ENCODE measurements at regions not wholly inside any gene's neighbourhood (a gene's known extent, or its start where the extent isn't known, plus 50 kb on each side); places are given as distances from the start of the nearest gene placed in this dataset.

- no peaks in the 10 kb centered on the region; a peak in 1 of 5 replicates for H3K4me1 ChIP-seq (replicated peaks in 1 of 2; ENCODE audit: control insufficient read depth in 2 of 2, insufficient read depth in 2 of 2, low read length in 2 of 2)
- no TSS peak for BruUV-seq (replicated peaks)
- H3K9me3 ChIP-seq (replicated peaks; ENCODE audit: control insufficient read depth, insufficient read depth, low read depth, low read length) = peaks cover 3% of the 10 kb centered on the region; the same call in 1 of the 2 replicates
- no peaks in the 10 kb centered on the region for H3K36me3 ChIP-seq (ENCODE audit: control insufficient read depth, insufficient read depth, low read length)
- CTCF ChIA-PET (ENCODE audit: low intra/inter-chr PET ratio) = no interaction called here
- H4K20me1 ChIP-seq (replicated peaks; ENCODE audit: control insufficient read depth, insufficient read depth, low read length) = no peaks in the 10 kb centered on the region; the same call in 1 of the 2 replicates
- H2AFZ ChIP-seq (ENCODE audit: low read depth, low read length) = no peak overlapping the region
- H3K79me2 ChIP-seq (ENCODE audit: control insufficient read depth, insufficient read depth, low read length) = no peaks in the 10 kb centered on the region
- FAIRE-seq = no peak
- no peak overlapping the region for H3K4me3 ChIP-seq
- H3K9ac ChIP-seq (ENCODE audit: insufficient read depth in 1 of 2, low read depth in 2 of 2, low read length in 2 of 2) = no peak overlapping the region
- intact Hi-C loops (cut with micrococcal nuclease) (no loop called here), in situ Hi-C loops (cut with MboI) (no loop called here)
- no peak overlapping the region for H3K4me2 ChIP-seq (ENCODE audit: insufficient read depth, low read length)
- H3K9me1 ChIP-seq (ENCODE audit: control insufficient read depth, insufficient read depth, low read length) = no peaks in the 10 kb centered on the region
- POLR2A ChIA-PET = no interaction called here
- H3K27me3 ChIP-seq (ENCODE audit: control insufficient read depth in 2 of 2, insufficient read depth in 2 of 2, low read length in 2 of 2) = no peaks in the 10 kb centered on the region; a peak in 1 of 5 replicates
- DNase-seq (ENCODE audit: extremely low read depth in 1 of 4, low spot score in 3 of 4) = no peak
- no peak overlapping the region for H3K27ac ChIP-seq (ENCODE audit: extremely low read depth, low read depth, low read length)
- no peak for ATAC-seq
- 0% methylated on average over 2 of the region's 2 CpGs for WGBS (ENCODE audit: insufficient coverage, low coverage, missing lambda C conversion rate)
- TF ChIP-seq, protein P1, sequence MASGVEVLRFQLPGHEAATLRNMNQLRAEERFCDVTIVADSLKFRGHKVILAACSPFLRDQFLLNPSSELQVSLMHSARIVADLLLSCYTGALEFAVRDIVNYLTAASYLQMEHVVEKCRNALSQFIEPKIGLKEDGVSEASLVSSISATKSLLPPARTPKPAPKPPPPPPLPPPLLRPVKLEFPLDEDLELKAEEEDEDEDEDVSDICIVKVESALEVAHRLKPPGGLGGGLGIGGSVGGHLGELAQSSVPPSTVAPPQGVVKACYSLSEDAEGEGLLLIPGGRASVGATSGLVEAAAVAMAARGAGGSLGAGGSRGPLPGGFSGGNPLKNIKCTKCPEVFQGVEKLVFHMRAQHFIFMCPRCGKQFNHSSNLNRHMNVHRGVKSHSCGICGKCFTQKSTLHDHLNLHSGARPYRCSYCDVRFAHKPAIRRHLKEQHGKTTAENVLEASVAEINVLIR (CRISPR knock-in tag; IDR thresholded peaks at IDR 0.05) = no peak
- TF ChIP-seq MECOM (CRISPR knock-in tag; IDR thresholded peaks at IDR 0.05) (no peak), ETV5 (CRISPR knock-in tag; IDR thresholded peaks at IDR 0.05; ENCODE audit: low read depth) (no peak), HIVEP1 (CRISPR knock-in tag; IDR thresholded peaks at IDR 0.05) (no peak), ZNF785 (CRISPR knock-in tag; IDR thresholded peaks at IDR 0.05) (no peak), ARHGAP35 (IDR thresholded peaks at IDR 0.05; ENCODE audit: partially characterized antibody) (no peak), DNMT1 (IDR thresholded peaks at IDR 0.05) (no peak), ZNF644 (tag; IDR thresholded peaks at IDR 0.05; ENCODE audit: low read depth) (no peak), HNRNPLL (IDR thresholded peaks at IDR 0.05; ENCODE audit: low read depth, low read length, poor library complexity, severe bottlenecking) (no peak), ZFP36 (IDR thresholded peaks at IDR 0.05; ENCODE audit: low read depth, low read length, partially characterized antibody) (no peak)
- TF ChIP-seq, protein P2, sequence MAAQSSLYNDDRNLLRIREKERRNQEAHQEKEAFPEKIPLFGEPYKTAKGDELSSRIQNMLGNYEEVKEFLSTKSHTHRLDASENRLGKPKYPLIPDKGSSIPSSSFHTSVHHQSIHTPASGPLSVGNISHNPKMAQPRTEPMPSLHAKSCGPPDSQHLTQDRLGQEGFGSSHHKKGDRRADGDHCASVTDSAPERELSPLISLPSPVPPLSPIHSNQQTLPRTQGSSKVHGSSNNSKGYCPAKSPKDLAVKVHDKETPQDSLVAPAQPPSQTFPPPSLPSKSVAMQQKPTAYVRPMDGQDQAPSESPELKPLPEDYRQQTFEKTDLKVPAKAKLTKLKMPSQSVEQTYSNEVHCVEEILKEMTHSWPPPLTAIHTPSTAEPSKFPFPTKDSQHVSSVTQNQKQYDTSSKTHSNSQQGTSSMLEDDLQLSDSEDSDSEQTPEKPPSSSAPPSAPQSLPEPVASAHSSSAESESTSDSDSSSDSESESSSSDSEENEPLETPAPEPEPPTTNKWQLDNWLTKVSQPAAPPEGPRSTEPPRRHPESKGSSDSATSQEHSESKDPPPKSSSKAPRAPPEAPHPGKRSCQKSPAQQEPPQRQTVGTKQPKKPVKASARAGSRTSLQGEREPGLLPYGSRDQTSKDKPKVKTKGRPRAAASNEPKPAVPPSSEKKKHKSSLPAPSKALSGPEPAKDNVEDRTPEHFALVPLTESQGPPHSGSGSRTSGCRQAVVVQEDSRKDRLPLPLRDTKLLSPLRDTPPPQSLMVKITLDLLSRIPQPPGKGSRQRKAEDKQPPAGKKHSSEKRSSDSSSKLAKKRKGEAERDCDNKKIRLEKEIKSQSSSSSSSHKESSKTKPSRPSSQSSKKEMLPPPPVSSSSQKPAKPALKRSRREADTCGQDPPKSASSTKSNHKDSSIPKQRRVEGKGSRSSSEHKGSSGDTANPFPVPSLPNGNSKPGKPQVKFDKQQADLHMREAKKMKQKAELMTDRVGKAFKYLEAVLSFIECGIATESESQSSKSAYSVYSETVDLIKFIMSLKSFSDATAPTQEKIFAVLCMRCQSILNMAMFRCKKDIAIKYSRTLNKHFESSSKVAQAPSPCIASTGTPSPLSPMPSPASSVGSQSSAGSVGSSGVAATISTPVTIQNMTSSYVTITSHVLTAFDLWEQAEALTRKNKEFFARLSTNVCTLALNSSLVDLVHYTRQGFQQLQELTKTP (IDR thresholded peaks at IDR 0.05; ENCODE audit: low read depth in 1 of 2, partially characterized antibody in 2 of 2) = no peak
- TF ChIP-seq, protein P3, sequence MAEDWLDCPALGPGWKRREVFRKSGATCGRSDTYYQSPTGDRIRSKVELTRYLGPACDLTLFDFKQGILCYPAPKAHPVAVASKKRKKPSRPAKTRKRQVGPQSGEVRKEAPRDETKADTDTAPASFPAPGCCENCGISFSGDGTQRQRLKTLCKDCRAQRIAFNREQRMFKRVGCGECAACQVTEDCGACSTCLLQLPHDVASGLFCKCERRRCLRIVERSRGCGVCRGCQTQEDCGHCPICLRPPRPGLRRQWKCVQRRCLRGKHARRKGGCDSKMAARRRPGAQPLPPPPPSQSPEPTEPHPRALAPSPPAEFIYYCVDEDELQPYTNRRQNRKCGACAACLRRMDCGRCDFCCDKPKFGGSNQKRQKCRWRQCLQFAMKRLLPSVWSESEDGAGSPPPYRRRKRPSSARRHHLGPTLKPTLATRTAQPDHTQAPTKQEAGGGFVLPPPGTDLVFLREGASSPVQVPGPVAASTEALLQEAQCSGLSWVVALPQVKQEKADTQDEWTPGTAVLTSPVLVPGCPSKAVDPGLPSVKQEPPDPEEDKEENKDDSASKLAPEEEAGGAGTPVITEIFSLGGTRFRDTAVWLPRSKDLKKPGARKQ (CRISPR knock-in tag; IDR thresholded peaks at IDR 0.05) = no peak
These were observed 50.9 kb upstream of the SDK2 start for GRCh38 chr17:73695035-73695738.
